Muscle of leg (tissue), 3 donors: ENCODE measurements at regions not wholly inside any gene's neighbourhood (a gene's known extent, or its start where the extent isn't known, plus 50 kb on each side); places are given as distances from the start of the nearest gene placed in this dataset.
"Not testable (repeated sequence)": the region's sequence is repeated elsewhere in the genome, so short reads cannot be mapped to it uniquely, and the experiment has no call there.

Experiments used
- DNase-seq: peaks from one replicate; pipeline ENCODE4 v3.0.0; 2013
- H3K27ac ChIP-seq: one replicate; pipeline ENCODE4 v1.5.1; 2013; ENCODE audit warnings: mild to moderate bottlenecking, low read length, control low read depth
- H3K27me3 ChIP-seq: one replicate; pipeline ENCODE4 v1.6.1; 2013; ENCODE audit warnings: low read length; ENCODE audit not compliant: control insufficient read depth, insufficient read depth
- H3K36me3 ChIP-seq: one replicate; pipeline ENCODE4 v1.6.1; 2013; ENCODE audit warnings: low read length; ENCODE audit not compliant: control insufficient read depth, insufficient read depth
- H3K4me1 ChIP-seq: one replicate; pipeline ENCODE4 v1.6.1; 2013; ENCODE audit warnings: low read length; ENCODE audit not compliant: control insufficient read depth, insufficient read depth
- H3K4me3 ChIP-seq: one replicate; pipeline ENCODE4 v1.5.1; 2013; ENCODE audit warnings: low read length, control low read depth
- H3K9me3 ChIP-seq: replicated peaks from 2 replicates; pipeline ENCODE4 v1.6.1; 2013; ENCODE audit warnings: low read depth, low read length; ENCODE audit not compliant: control insufficient read depth
- WGBS: methylation state at CpG from one replicate; pipeline ENCODE4 v1.1.5; 2013; ENCODE audit warnings: missing lambda C conversion rate; ENCODE audit not compliant: insufficient coverage; 5-methylcytosine and 5-hydroxymethylcytosine counted together

GRCh38 chr16:77511053-77511452 lies 76.2 kb upstream of the ADAMTS18 start:
- Histone ChIP-seq H3K4me3 (no peak overlapping the region), H3K9me3 (no peaks in the 10 kb centered on the region), H3K4me1 (no peaks in the 10 kb centered on the region), H3K36me3 (no peaks in the 10 kb centered on the region), H3K27me3 (no peaks in the 10 kb centered on the region), H3K27ac (no peak overlapping the region)
- WGBS = no CpG with 5 or more reads among the region's 5 CpGs
- DNase-seq = no peak

- Histone ChIP-seq H3K9me3 (no peaks in the 10 kb centered on the region), H3K27me3 (no peaks in the 10 kb centered on the region), H3K27ac (no peak overlapping the region), H3K36me3 (no peaks in the 10 kb centered on the region), H3K4me3 (no peak overlapping the region), H3K4me1 (no peaks in the 10 kb centered on the region)
- WGBS = 34% methylated on average over 4 of the region's 5 CpGs
- DNase-seq = peak; percentile 22
Measured at GRCh38 chr16:77514500-77515220, 79.8 kb upstream of the ADAMTS18 start.

- not testable (repeated sequence) for DNase-seq, H3K4me1 ChIP-seq, H3K27me3 ChIP-seq, H3K9me3 ChIP-seq, H3K36me3 ChIP-seq, H3K4me3 ChIP-seq, H3K27ac ChIP-seq
- WGBS = 94% methylated on average over 4 of the region's 6 CpGs
Measured at GRCh38 chr16:77525226-77525625, 90.4 kb upstream of the ADAMTS18 start.

GRCh38 chr16:77531752-77532151 lies 96.9 kb upstream of the ADAMTS18 start:
- Histone ChIP-seq H3K4me1 (no peaks in the 10 kb centered on the region), H3K27ac (no peak overlapping the region), H3K9me3 (no peaks in the 10 kb centered on the region), H3K4me3 (no peak overlapping the region), H3K27me3 (no peaks in the 10 kb centered on the region), H3K36me3 (no peaks in the 10 kb centered on the region)
- WGBS = no CpG with 5 or more reads among the region's 1 CpG
- DNase-seq = peak; percentile 43

- DNase-seq = peak; percentile 95
- Histone ChIP-seq H3K4me1 (peaks cover 2% of the 10 kb centered on the region), H3K36me3 (no peaks in the 10 kb centered on the region), H3K27me3 (no peaks in the 10 kb centered on the region), H3K27ac (no peak overlapping the region), H3K4me3 (no peak overlapping the region), H3K9me3 (no peaks in the 10 kb centered on the region)
- WGBS = 33% methylated on average over 1 of the region's 5 CpGs
Measured at GRCh38 chr16:77536809-77537208, 102.0 kb upstream of the ADAMTS18 start.

- DNase-seq = no peak
- Histone ChIP-seq H3K9me3 (no peaks in the 10 kb centered on the region), H3K27ac (no peak overlapping the region), H3K27me3 (no peaks in the 10 kb centered on the region), H3K36me3 (no peaks in the 10 kb centered on the region), H3K4me1 (peaks cover 5% of the 10 kb centered on the region), H3K4me3 (no peak overlapping the region)
- no CpG with 5 or more reads among the region's 3 CpGs for WGBS
Measured at GRCh38 chr16:77539421-77540034, 104.7 kb upstream of the ADAMTS18 start.

GRCh38 chr16:77540646-77541045 lies 105.8 kb upstream of the ADAMTS18 start:
- peaks cover 5% of the 10 kb centered on the region for H3K4me1 ChIP-seq
- H3K4me3 ChIP-seq = no peak overlapping the region
- no peaks in the 10 kb centered on the region for H3K27me3 ChIP-seq
- 31% methylated on average over 1 of the region's 2 CpGs for WGBS
- no peaks in the 10 kb centered on the region for H3K36me3 ChIP-seq
- DNase-seq = peak; percentile 84
- H3K9me3 ChIP-seq = no peaks in the 10 kb centered on the region
- H3K27ac ChIP-seq = no peak overlapping the region

- DNase-seq = peak; percentile 61
- WGBS = no CpG with 5 or more reads among the region's 3 CpGs
- Histone ChIP-seq H3K9me3 (no peaks in the 10 kb centered on the region), H3K4me1 (peaks cover 5% of the 10 kb centered on the region), H3K27me3 (no peaks in the 10 kb centered on the region), H3K36me3 (no peaks in the 10 kb centered on the region), H3K27ac (no peak overlapping the region), H3K4me3 (no peak overlapping the region)
Measured at GRCh38 chr16:77541165-77541564, 106.3 kb upstream of the ADAMTS18 start.

- Histone ChIP-seq H3K4me1 (peaks cover 3% of the 10 kb centered on the region), H3K27me3 (no peaks in the 10 kb centered on the region), H3K4me3 (no peak overlapping the region), H3K9me3 (no peaks in the 10 kb centered on the region), H3K36me3 (no peaks in the 10 kb centered on the region), H3K27ac (no peak overlapping the region)
- DNase-seq = no peak
- 30% methylated on average over 2 of the region's 4 CpGs for WGBS
Measured at GRCh38 chr16:77548151-77548550, 113.3 kb upstream of the ADAMTS18 start.

GRCh38 chr16:77548766-77549165 lies 113.9 kb upstream of the ADAMTS18 start:
- H3K27me3 ChIP-seq = no peaks in the 10 kb centered on the region

More at GRCh38 chr16:77548766-77549165, 113.9 kb upstream of the ADAMTS18 start:
- H3K9me3 ChIP-seq = no peaks in the 10 kb centered on the region
- H3K36me3 ChIP-seq = no peaks in the 10 kb centered on the region
- H3K4me1 ChIP-seq = peaks cover 1% of the 10 kb centered on the region
- no peak overlapping the region for H3K27ac ChIP-seq
- WGBS = no CpG with 5 or more reads among the region's 2 CpGs
- no peak overlapping the region for H3K4me3 ChIP-seq
- no peak for DNase-seq
